ENCODE measurements at regions not wholly inside any gene's neighbourhood (a gene's known extent, or its start where the extent isn't known, plus 50 kb on each side); places are given as distances from the start of the nearest gene placed in this dataset.

- no peak overlapping the region for H3K4me3 ChIP-seq (ENCODE audit: low read depth, low read length)
- no peaks in the 10 kb centered on the region for H3K27me3 ChIP-seq (ENCODE audit: control insufficient read depth, insufficient read depth, low read length)
- no peak for TF ChIP-seq CTCF (IDR thresholded peaks at IDR 0.05; ENCODE audit: insufficient read depth, low read length, poor library complexity, severe bottlenecking)
- DNase-seq (ENCODE audit: low read depth): no peak
- no peaks in the 10 kb centered on the region for H3K36me3 ChIP-seq (ENCODE audit: control insufficient read depth, insufficient read depth, low read length)
Measured at GRCh38 chr7:89401099-89401498, 605.6 kb upstream of the TEX47 start.

- H3K27me3 ChIP-seq (ENCODE audit: control insufficient read depth, insufficient read depth, low read length): no peaks in the 10 kb centered on the region
- no peak for TF ChIP-seq CTCF (IDR thresholded peaks at IDR 0.05; ENCODE audit: insufficient read depth, low read length, poor library complexity, severe bottlenecking)
- no peak for DNase-seq (ENCODE audit: low read depth)
- no peaks in the 10 kb centered on the region for H3K36me3 ChIP-seq (ENCODE audit: control insufficient read depth, insufficient read depth, low read length)
- H3K4me3 ChIP-seq (ENCODE audit: low read depth, low read length): no peak overlapping the region
Measured at GRCh38 chr7:89401690-89402089, 606.2 kb upstream of the TEX47 start.

- TF ChIP-seq CTCF (IDR thresholded peaks at IDR 0.05; ENCODE audit: insufficient read depth, low read length, poor library complexity, severe bottlenecking): no peak
- Histone ChIP-seq H3K4me3 (ENCODE audit: low read depth, low read length) (no peak overlapping the region), H3K36me3 (ENCODE audit: control insufficient read depth, insufficient read depth, low read length) (no peaks in the 10 kb centered on the region), H3K27me3 (ENCODE audit: control insufficient read depth, insufficient read depth, low read length) (no peaks in the 10 kb centered on the region)
- DNase-seq (ENCODE audit: low read depth): no peak
Measured at GRCh38 chr7:89451911-89452310, 656.4 kb upstream of the TEX47 start.

- Histone ChIP-seq H3K36me3 (ENCODE audit: control insufficient read depth, insufficient read depth, low read length) (no peaks in the 10 kb centered on the region), H3K4me3 (ENCODE audit: low read depth, low read length) (no peak overlapping the region), H3K27me3 (ENCODE audit: control insufficient read depth, insufficient read depth, low read length) (no peaks in the 10 kb centered on the region)
- no peak for DNase-seq (ENCODE audit: low read depth)
- no peak for TF ChIP-seq CTCF (IDR thresholded peaks at IDR 0.05; ENCODE audit: insufficient read depth, low read length, poor library complexity, severe bottlenecking)
Measured at GRCh38 chr7:89456556-89456955, 661.0 kb upstream of the TEX47 start.

- DNase-seq (ENCODE audit: low read depth): no peak
- no peaks in the 10 kb centered on the region for H3K27me3 ChIP-seq (ENCODE audit: control insufficient read depth, insufficient read depth, low read length)
- H3K4me3 ChIP-seq (ENCODE audit: low read depth, low read length): no peak overlapping the region
- no peak for TF ChIP-seq CTCF (IDR thresholded peaks at IDR 0.05; ENCODE audit: insufficient read depth, low read length, poor library complexity, severe bottlenecking)
- no peaks in the 10 kb centered on the region for H3K36me3 ChIP-seq (ENCODE audit: control insufficient read depth, insufficient read depth, low read length)
Measured at GRCh38 chr7:89458114-89458513, 662.6 kb upstream of the TEX47 start.

- DNase-seq (ENCODE audit: low read depth): no peak
- Histone ChIP-seq H3K4me3 (ENCODE audit: low read depth, low read length) (no peak overlapping the region), H3K27me3 (ENCODE audit: control insufficient read depth, insufficient read depth, low read length) (no peaks in the 10 kb centered on the region), H3K36me3 (ENCODE audit: control insufficient read depth, insufficient read depth, low read length) (no peaks in the 10 kb centered on the region)
- TF ChIP-seq CTCF (IDR thresholded peaks at IDR 0.05; ENCODE audit: insufficient read depth, low read length, poor library complexity, severe bottlenecking): no peak
Measured at GRCh38 chr7:89474456-89474855, 678.9 kb upstream of the TEX47 start.

All from kidney epithelial cell (primary cell).